NCI-H2227 treated with DMSO at 0.1 percent for 48 hours (cell line): ENCODE measurements at regions not wholly inside any gene's neighbourhood (a gene's known extent, or its start where the extent isn't known, plus 50 kb on each side); places are given as distances from the start of the nearest gene placed in this dataset.
A peak's percentile ranks its signal among the peaks of the same experiment; 100 is the strongest.

Experiments used
- DNase-seq: peaks from one replicate; lab custom pipeline; 2025; lab: John Stamatoyannopoulos, UW

GRCh38 chr6:100179576-100179975 lies 185.6 kb upstream of the MCHR2 start:
- DNase-seq, result no peak

GRCh38 chr6:100177956-100178355 lies 183.9 kb upstream of the MCHR2 start:
- DNase-seq, result no peak

GRCh38 chr6:100176951-100177710 lies 183.1 kb upstream of the MCHR2 start:
- no peak for DNase-seq

GRCh38 chr6:100176311-100176950 lies 182.4 kb upstream of the MCHR2 start:
- no peak for DNase-seq

- DNase-seq, result no peak
Measured at GRCh38 chr6:100175814-100176310, 181.8 kb upstream of the MCHR2 start.

GRCh38 chr6:100173211-100173610 lies 179.2 kb upstream of the MCHR2 start:
- no peak for DNase-seq

GRCh38 chr6:100172322-100172713 lies 178.3 kb upstream of the MCHR2 start:
- no peak for DNase-seq

- DNase-seq, result no peak
Measured at GRCh38 chr6:100171533-100172321, 177.7 kb upstream of the MCHR2 start.

GRCh38 chr6:100168148-100168547 lies 174.1 kb upstream of the MCHR2 start:
- no peak for DNase-seq

GRCh38 chr6:100167585-100167984 lies 173.6 kb upstream of the MCHR2 start:
- DNase-seq, result peak; percentile 8

GRCh38 chr6:100166956-100167355 lies 172.9 kb upstream of the MCHR2 start:
- DNase-seq, result no peak

GRCh38 chr6:100165442-100165841 lies 171.4 kb upstream of the MCHR2 start:
- DNase-seq, result no peak

GRCh38 chr6:100163035-100163434 lies 169.0 kb upstream of the MCHR2 start:
- peak; percentile 55 for DNase-seq

GRCh38 chr6:100161782-100162365 lies 167.9 kb upstream of the MCHR2 start:
- no peak for DNase-seq

- peak; percentile 1 for DNase-seq
Measured at GRCh38 chr6:100160930-100161329, 166.9 kb upstream of the MCHR2 start.

GRCh38 chr6:100155141-100155540 lies 161.1 kb upstream of the MCHR2 start:
- no peak for DNase-seq

GRCh38 chr6:100153636-100154275 lies 159.7 kb upstream of the MCHR2 start:
- DNase-seq, result no peak

GRCh38 chr6:100152201-100152600 lies 158.2 kb upstream of the MCHR2 start:
- no peak for DNase-seq

- no peak for DNase-seq
Measured at GRCh38 chr6:100144991-100145390, 151.0 kb upstream of the MCHR2 start.

- no peak for DNase-seq
Measured at GRCh38 chr6:100138346-100139022, 144.5 kb upstream of the MCHR2 start.

- no peak for DNase-seq
Measured at GRCh38 chr6:100137759-100138158, 143.7 kb upstream of the MCHR2 start.
